ENCODE measurements at regions not wholly inside any gene's neighbourhood (a gene's known extent, or its start where the extent isn't known, plus 50 kb on each side); places are given as distances from the start of the nearest gene placed in this dataset.

GRCh38 chr1:227427411-227427810 is 109.1 kb upstream of the CDC42BPA start:
- Histone ChIP-seq H3K9me2 (ENCODE audit: low read depth, low read length) (no peaks in the 10 kb centered on the region), H3F3A (ENCODE audit: insufficient read depth, low read length) (no peaks in the 10 kb centered on the region), H3K27ac (ENCODE audit: low read depth, low read length, poor library complexity, severe bottlenecking) (no peak overlapping the region), H2AFZ (ENCODE audit: low read length) (no peak overlapping the region), H3K79me2 (ENCODE audit: insufficient read depth, low read length) (no peaks in the 10 kb centered on the region), H3K9me3 (ENCODE audit: low read length) (no peaks in the 10 kb centered on the region), H3K4me3 (ENCODE audit: low read depth, low read length, poor library complexity, severe bottlenecking) (no peak overlapping the region), H3K4me1 (ENCODE audit: insufficient read depth, low read length, severe bottlenecking) (no peaks in the 10 kb centered on the region), H3K9ac (ENCODE audit: low read length) (no peak overlapping the region), H3K27me3 (ENCODE audit: insufficient read depth, low read length) (peaks cover 4% of the 10 kb centered on the region; the same call in 1 of the 2 replicates), H3K4me2 (ENCODE audit: low read length) (no peak overlapping the region), H4K20me1 (ENCODE audit: insufficient read depth, low read length) (no peaks in the 10 kb centered on the region), H3K36me3 (ENCODE audit: insufficient read depth, low read length) (no peaks in the 10 kb centered on the region)
- TF ChIP-seq CTCF (IDR thresholded peaks at IDR 0.05; ENCODE audit: low read length) (no peak), EZH2 (IDR thresholded peaks at IDR 0.05; ENCODE audit: borderline replicate concordance, low read length) (no peak)

- Histone ChIP-seq H3K36me3 (ENCODE audit: insufficient read depth, low read length) (no peaks in the 10 kb centered on the region), H3K4me1 (ENCODE audit: insufficient read depth, low read length, severe bottlenecking) (no peaks in the 10 kb centered on the region), H3K4me2 (ENCODE audit: low read length) (no peak overlapping the region), H3K9me3 (ENCODE audit: low read length) (no peaks in the 10 kb centered on the region), H3F3A (ENCODE audit: insufficient read depth, low read length) (no peaks in the 10 kb centered on the region), H3K79me2 (ENCODE audit: insufficient read depth, low read length) (no peaks in the 10 kb centered on the region), H3K9me2 (ENCODE audit: low read depth, low read length) (no peaks in the 10 kb centered on the region), H3K4me3 (ENCODE audit: low read depth, low read length, poor library complexity, severe bottlenecking) (no peak overlapping the region), H4K20me1 (ENCODE audit: insufficient read depth, low read length) (no peaks in the 10 kb centered on the region), H2AFZ (ENCODE audit: low read length) (no peak overlapping the region), H3K27ac (ENCODE audit: low read depth, low read length, poor library complexity, severe bottlenecking) (no peak overlapping the region), H3K27me3 (ENCODE audit: insufficient read depth, low read length) (peaks cover 4% of the 10 kb centered on the region; the same call in 1 of the 2 replicates), H3K9ac (ENCODE audit: low read length) (no peak overlapping the region)
- TF ChIP-seq CTCF (IDR thresholded peaks at IDR 0.05; ENCODE audit: low read length) (no peak), EZH2 (IDR thresholded peaks at IDR 0.05; ENCODE audit: borderline replicate concordance, low read length) (no peak)
Observed at GRCh38 chr1:227424953-227425352, 106.7 kb upstream of the CDC42BPA start.

- H3K27me3 ChIP-seq (ENCODE audit: insufficient read depth, low read length), result peaks cover 4% of the 10 kb centered on the region; the same call in 1 of the 2 replicates
- H3K4me3 ChIP-seq (ENCODE audit: low read depth, low read length, poor library complexity, severe bottlenecking), result no peak overlapping the region
- H3K9me3 ChIP-seq (ENCODE audit: low read length), result no peaks in the 10 kb centered on the region
- H4K20me1 ChIP-seq (ENCODE audit: insufficient read depth, low read length), result no peaks in the 10 kb centered on the region
- H3K36me3 ChIP-seq (ENCODE audit: insufficient read depth, low read length), result no peaks in the 10 kb centered on the region
- H3K9ac ChIP-seq (ENCODE audit: low read length), result no peak overlapping the region
- no peaks in the 10 kb centered on the region for H3K4me1 ChIP-seq (ENCODE audit: insufficient read depth, low read length, severe bottlenecking)
- no peaks in the 10 kb centered on the region for H3K79me2 ChIP-seq (ENCODE audit: insufficient read depth, low read length)
- no peak for TF ChIP-seq EZH2 (IDR thresholded peaks at IDR 0.05; ENCODE audit: borderline replicate concordance, low read length)
- TF ChIP-seq CTCF (IDR thresholded peaks at IDR 0.05; ENCODE audit: low read length), result no peak
- H3K9me2 ChIP-seq (ENCODE audit: low read depth, low read length), result no peaks in the 10 kb centered on the region
- no peaks in the 10 kb centered on the region for H3F3A ChIP-seq (ENCODE audit: insufficient read depth, low read length)
- H3K27ac ChIP-seq (ENCODE audit: low read depth, low read length, poor library complexity, severe bottlenecking), result no peak overlapping the region
- no peak overlapping the region for H3K4me2 ChIP-seq (ENCODE audit: low read length)
- H2AFZ ChIP-seq (ENCODE audit: low read length), result no peak overlapping the region
Observed at GRCh38 chr1:227424159-227424680, 105.9 kb upstream of the CDC42BPA start.
